SK-N-SH (cell line): ENCODE measurements at regions not wholly inside any gene's neighbourhood (a gene's known extent, or its start where the extent isn't known, plus 50 kb on each side); places are given as distances from the start of the nearest gene placed in this dataset.

Experiments used
- CHD2 ChIP-seq: fragments of 150-350 bp; IDR thresholded peaks from 2 replicates; pipeline ENCODE4 v1.6.1; 2018; ENCODE audit warnings: low read length; ENCODE audit not compliant: partially characterized antibody
- EP300 ChIP-seq, 2 experiments: IDR thresholded peaks; 2 replicates each; pipeline versions ENCODE4 v1.4.0 to v1.6.1; 2012; ENCODE audit warnings: borderline replicate concordance in 1 of 2, low read depth in 1 of 2, low read length in 1 of 2
- EZH2phosphoT487 ChIP-seq: fragments of 200-600 bp; sonication (generic); IDR thresholded peaks from 2 replicates; pipeline ENCODE4 v1.6.1; 2017; ENCODE audit warnings: low read depth, mixed run types, mild to moderate bottlenecking, antibody characterized with exemption, moderate library complexity, borderline replicate concordance
- MXI1 ChIP-seq: IDR thresholded peaks from 2 replicates; pipeline ENCODE4 v1.6.1; 2012; ENCODE audit warnings: mild to moderate bottlenecking, low read depth, low read length, improper control_type of control experiment
- NRF1 ChIP-seq: IDR thresholded peaks from 2 replicates; pipeline ENCODE4 v1.6.1; 2012; ENCODE audit warnings: low read depth, mild to moderate bottlenecking, low read length
- RCOR1 ChIP-seq: fragments of 150-350 bp; IDR thresholded peaks from 2 replicates; pipeline ENCODE4 v1.6.1; 2017; ENCODE audit warnings: antibody characterized with exemption, low read length
- USF2 ChIP-seq: fragments of 150-350 bp; IDR thresholded peaks from 2 replicates; pipeline ENCODE4 v1.6.1; 2017; ENCODE audit warnings: antibody characterized with exemption, low read length, low read depth, borderline replicate concordance
- TF ChIP-seq, protein P1 (sequence below): fragments of 200-600 bp; sonication (generic); IDR thresholded peaks from 2 replicates; pipeline ENCODE4 v1.6.1; 2017; ENCODE audit warnings: antibody characterized with exemption, mild to moderate bottlenecking, moderate library complexity
- TF ChIP-seq, protein P2 (sequence below): IDR thresholded peaks from 2 replicates; pipeline ENCODE4 v1.6.1; 2012; ENCODE audit warnings: mild to moderate bottlenecking, low read depth, low read length, moderate library complexity

- no peak for TF ChIP-seq NRF1
- TF ChIP-seq EZH2phosphoT487: no peak
- TF ChIP-seq, protein P1, sequence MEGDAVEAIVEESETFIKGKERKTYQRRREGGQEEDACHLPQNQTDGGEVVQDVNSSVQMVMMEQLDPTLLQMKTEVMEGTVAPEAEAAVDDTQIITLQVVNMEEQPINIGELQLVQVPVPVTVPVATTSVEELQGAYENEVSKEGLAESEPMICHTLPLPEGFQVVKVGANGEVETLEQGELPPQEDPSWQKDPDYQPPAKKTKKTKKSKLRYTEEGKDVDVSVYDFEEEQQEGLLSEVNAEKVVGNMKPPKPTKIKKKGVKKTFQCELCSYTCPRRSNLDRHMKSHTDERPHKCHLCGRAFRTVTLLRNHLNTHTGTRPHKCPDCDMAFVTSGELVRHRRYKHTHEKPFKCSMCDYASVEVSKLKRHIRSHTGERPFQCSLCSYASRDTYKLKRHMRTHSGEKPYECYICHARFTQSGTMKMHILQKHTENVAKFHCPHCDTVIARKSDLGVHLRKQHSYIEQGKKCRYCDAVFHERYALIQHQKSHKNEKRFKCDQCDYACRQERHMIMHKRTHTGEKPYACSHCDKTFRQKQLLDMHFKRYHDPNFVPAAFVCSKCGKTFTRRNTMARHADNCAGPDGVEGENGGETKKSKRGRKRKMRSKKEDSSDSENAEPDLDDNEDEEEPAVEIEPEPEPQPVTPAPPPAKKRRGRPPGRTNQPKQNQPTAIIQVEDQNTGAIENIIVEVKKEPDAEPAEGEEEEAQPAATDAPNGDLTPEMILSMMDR: no peak
- no peak for TF ChIP-seq EP300 (IDR thresholded peaks at IDR 0.05; ENCODE audit: borderline replicate concordance in 1 of 2, low read depth in 1 of 2, low read length in 1 of 2)
- no peak for TF ChIP-seq USF2
- no peak for TF ChIP-seq CHD2
- TF ChIP-seq, protein P2, sequence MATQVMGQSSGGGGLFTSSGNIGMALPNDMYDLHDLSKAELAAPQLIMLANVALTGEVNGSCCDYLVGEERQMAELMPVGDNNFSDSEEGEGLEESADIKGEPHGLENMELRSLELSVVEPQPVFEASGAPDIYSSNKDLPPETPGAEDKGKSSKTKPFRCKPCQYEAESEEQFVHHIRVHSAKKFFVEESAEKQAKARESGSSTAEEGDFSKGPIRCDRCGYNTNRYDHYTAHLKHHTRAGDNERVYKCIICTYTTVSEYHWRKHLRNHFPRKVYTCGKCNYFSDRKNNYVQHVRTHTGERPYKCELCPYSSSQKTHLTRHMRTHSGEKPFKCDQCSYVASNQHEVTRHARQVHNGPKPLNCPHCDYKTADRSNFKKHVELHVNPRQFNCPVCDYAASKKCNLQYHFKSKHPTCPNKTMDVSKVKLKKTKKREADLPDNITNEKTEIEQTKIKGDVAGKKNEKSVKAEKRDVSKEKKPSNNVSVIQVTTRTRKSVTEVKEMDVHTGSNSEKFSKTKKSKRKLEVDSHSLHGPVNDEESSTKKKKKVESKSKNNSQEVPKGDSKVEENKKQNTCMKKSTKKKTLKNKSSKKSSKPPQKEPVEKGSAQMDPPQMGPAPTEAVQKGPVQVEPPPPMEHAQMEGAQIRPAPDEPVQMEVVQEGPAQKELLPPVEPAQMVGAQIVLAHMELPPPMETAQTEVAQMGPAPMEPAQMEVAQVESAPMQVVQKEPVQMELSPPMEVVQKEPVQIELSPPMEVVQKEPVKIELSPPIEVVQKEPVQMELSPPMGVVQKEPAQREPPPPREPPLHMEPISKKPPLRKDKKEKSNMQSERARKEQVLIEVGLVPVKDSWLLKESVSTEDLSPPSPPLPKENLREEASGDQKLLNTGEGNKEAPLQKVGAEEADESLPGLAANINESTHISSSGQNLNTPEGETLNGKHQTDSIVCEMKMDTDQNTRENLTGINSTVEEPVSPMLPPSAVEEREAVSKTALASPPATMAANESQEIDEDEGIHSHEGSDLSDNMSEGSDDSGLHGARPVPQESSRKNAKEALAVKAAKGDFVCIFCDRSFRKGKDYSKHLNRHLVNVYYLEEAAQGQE: no peak
- no peak for TF ChIP-seq RCOR1
- TF ChIP-seq MXI1: no peak
These were observed 625.6 kb downstream of the EPHA4 start for GRCh38 chr2:220946552-220946951.
